Ovary (tissue), 3 donors: ENCODE measurements at regions not wholly inside any gene's neighbourhood (a gene's known extent, or its start where the extent isn't known, plus 50 kb on each side); places are given as distances from the start of the nearest gene placed in this dataset.

Experiments used
- CTCF ChIP-seq, 3 donors: fragments of 450-650 bp in 2 of 3; fragments of 200-600 bp in 1 of 3; IDR thresholded peaks; one replicate each; pipeline versions ENCODE4 v1.5.1 to v1.8.0; 2016 to 2022; ENCODE audit warnings: antibody characterized with exemption in 3 of 3, mild to moderate bottlenecking in 1 of 3
- EP300 ChIP-seq: sonication (generic); formaldehyde crosslinking; IDR thresholded peaks from one replicate; pipeline ENCODE4 v1.6.1; 2017; ENCODE audit warnings: antibody characterized with exemption
- POLR2A ChIP-seq: fragments of 450-650 bp; IDR thresholded peaks from one replicate; pipeline ENCODE4 v1.6.1; 2017; ENCODE audit warnings: antibody characterized with exemption, mild to moderate bottlenecking, moderate library complexity
- donor health status: DM: no; HTN: no; CAD: no.

- no peak for TF ChIP-seq POLR2A
- TF ChIP-seq CTCF (IDR thresholded peaks at IDR 0.05): no peak
- no peak for TF ChIP-seq EP300
Measured at GRCh38 chr15:89395461-89395871, 60.8 kb upstream of the POLG start.
